HEK293T (cell line): ENCODE measurements at regions not wholly inside any gene's neighbourhood (a gene's known extent, or its start where the extent isn't known, plus 50 kb on each side); places are given as distances from the start of the nearest gene placed in this dataset.

ENCODE experiments used
- ARNT ChIP-seq: fragments of 450-650 bp; IDR thresholded peaks from 2 replicates; pipeline ENCODE4 v1.6.1; 2017; ENCODE audit warnings: mild to moderate bottlenecking
- BHLHE40 ChIP-seq: fragments of 450-650 bp; IDR thresholded peaks from 2 replicates; pipeline ENCODE4 v1.6.1; 2016; ENCODE audit warnings: mild to moderate bottlenecking, moderate library complexity, borderline replicate concordance
- ELF4 ChIP-seq: fragments of 450-650 bp; IDR thresholded peaks from 2 replicates; pipeline ENCODE4 v1.6.1; 2017; ENCODE audit warnings: antibody characterized with exemption
- FOXK2 ChIP-seq: fragments of 450-650 bp; IDR thresholded peaks from 2 replicates; pipeline ENCODE4 v1.6.1; 2016; ENCODE audit warnings: mild to moderate bottlenecking
- FOXM1 ChIP-seq: fragments of 450-650 bp; IDR thresholded peaks from 2 replicates; pipeline ENCODE4 v1.6.1; 2017; ENCODE audit warnings: mild to moderate bottlenecking, borderline replicate concordance
- L3MBTL2 ChIP-seq: fragments of 450-650 bp; conservative IDR thresholded peaks from 2 replicates; pipeline ENCODE4 v1.6.1; 2016; ENCODE audit warnings: mild to moderate bottlenecking
- LEF1 ChIP-seq: fragments of 450-650 bp; IDR thresholded peaks from 2 replicates; pipeline ENCODE4 v1.6.1; 2017; ENCODE audit warnings: mild to moderate bottlenecking, borderline replicate concordance
- PKNOX1 ChIP-seq: fragments of 450-650 bp; IDR thresholded peaks from 2 replicates; pipeline ENCODE4 v1.6.1; 2016
- SP1 ChIP-seq: fragments of 450-650 bp; IDR thresholded peaks from 2 replicates; pipeline ENCODE4 v1.6.1; 2017
- ZNF384 ChIP-seq: fragments of 450-650 bp; IDR thresholded peaks from 2 replicates; pipeline ENCODE4 v1.6.1; 2016

DNA sequence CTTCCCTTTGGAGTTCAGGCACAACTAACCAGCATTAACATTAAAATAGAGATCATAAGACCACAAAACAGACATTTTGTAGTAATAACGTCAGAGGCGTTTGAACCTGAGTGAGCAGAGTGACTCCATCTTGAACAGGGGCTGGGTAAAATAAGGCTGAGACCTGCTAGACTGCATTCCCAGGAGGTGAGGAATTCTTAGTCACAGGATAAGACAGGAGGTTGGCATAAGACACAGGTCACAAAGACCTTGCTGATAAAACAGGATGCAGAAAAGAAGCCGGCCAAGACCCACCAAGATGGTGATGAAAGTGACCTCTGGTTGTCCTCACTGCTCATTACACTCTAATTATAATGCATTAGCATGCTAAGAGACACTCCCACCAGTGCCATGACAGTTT, 493.2 kb upstream of the AUTS2 start:
- TF ChIP-seq PKNOX1 (no peak), SP1 (no peak), LEF1 (no peak), ARNT (no peak), ZNF384 (no peak), FOXM1 (no peak), ELF4 (no peak), L3MBTL2 (no peak), FOXK2 (no peak), BHLHE40 (no peak)
